ENCODE measurements at regions not wholly inside any gene's neighbourhood (a gene's known extent, or its start where the extent isn't known, plus 50 kb on each side); places are given as distances from the start of the nearest gene placed in this dataset.

DNA sequence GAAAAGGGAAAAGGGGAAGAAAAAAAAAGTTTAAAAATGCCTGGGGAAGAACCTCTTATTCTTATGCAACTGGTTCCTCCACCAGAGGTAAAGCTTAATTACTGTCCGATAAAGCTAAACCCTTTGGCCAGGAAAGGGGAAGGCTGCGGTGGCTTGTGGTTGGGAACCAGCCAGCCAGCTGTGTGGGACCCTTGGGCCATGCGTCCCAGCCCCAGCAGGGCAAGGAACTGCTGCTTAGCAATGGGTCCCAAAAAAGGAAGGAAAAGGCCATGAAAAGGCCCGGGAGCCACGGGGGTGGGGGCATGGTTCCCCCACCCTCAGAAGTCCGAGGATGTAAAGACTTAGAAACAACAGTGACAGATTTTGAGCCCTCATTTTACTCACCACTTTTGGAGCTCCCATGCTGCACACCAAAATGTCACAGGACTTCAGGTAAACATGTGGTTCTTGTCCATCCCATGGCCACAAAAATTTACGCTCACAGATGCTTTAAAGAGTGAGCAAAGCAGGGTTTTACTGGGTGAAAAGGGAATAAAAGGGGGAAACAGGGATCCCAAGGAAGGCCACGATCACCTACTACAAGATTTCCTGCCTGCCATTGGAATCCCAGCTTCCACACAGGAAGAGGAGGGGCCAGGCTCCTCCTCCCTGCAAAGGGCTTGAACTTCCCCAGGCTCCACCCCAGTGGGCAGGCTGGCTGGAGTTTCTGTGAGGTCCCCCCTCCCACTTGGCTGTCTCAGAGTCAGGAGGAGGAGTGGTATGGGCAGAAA lies 1234.7 kb upstream of the GJE1 start:
- peak; percentile 37 for DNase-seq (ENCODE audit: low read depth)
- H3K4me3 ChIP-seq (ENCODE audit: low read depth, low read length): peak overlapping the region; percentile 45
- TF ChIP-seq, protein P1, sequence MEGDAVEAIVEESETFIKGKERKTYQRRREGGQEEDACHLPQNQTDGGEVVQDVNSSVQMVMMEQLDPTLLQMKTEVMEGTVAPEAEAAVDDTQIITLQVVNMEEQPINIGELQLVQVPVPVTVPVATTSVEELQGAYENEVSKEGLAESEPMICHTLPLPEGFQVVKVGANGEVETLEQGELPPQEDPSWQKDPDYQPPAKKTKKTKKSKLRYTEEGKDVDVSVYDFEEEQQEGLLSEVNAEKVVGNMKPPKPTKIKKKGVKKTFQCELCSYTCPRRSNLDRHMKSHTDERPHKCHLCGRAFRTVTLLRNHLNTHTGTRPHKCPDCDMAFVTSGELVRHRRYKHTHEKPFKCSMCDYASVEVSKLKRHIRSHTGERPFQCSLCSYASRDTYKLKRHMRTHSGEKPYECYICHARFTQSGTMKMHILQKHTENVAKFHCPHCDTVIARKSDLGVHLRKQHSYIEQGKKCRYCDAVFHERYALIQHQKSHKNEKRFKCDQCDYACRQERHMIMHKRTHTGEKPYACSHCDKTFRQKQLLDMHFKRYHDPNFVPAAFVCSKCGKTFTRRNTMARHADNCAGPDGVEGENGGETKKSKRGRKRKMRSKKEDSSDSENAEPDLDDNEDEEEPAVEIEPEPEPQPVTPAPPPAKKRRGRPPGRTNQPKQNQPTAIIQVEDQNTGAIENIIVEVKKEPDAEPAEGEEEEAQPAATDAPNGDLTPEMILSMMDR (IDR thresholded peaks at IDR 0.05; ENCODE audit: insufficient read depth, low read depth, low read length, missing control alignments): no peak

DNA sequence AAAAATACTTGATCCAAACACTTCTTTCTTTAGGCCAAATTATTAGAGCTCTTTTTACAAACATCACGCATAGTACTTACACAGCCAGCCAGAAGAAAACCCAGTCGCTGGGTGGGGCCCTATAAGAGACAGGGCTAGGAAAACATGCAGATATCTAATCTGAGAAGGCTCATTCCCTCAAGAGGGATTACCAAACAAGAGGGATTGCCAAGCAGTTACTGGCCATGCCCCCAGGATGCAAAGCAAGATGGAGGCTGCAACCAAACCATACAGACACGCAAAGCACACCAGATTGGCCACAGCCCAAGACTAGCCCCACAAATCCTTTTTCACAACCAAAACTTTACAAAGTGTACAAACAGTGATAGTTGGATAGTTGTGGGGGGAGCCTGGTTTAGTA lies 1235.4 kb upstream of the GJE1 start:
- peak overlapping the region; percentile 45 for H3K4me3 ChIP-seq (ENCODE audit: low read depth, low read length)
- TF ChIP-seq, protein P1 (IDR thresholded peaks at IDR 0.05; ENCODE audit: insufficient read depth, low read depth, low read length, missing control alignments): no peak
- DNase-seq (ENCODE audit: low read depth): peak; percentile 16

DNA sequence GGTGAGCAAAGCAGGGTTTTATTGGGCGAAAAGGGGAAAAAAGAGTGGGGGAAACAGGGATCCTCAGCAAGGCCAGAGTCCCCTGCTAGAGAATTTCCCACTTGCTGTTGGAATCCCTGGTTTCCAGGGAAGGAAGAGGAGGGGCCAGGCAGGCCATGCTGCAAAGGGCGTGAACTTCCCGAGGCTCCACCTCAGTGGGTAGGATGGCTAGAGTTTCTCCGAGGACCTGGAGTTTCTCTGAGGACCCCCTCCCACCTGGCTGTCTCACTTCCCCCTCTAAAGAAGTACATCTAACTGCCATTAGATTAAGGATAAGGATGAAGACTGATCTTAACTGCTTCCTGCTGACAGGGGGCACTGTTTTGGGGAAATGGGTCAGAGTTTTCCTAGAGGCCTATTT lies 1239.3 kb upstream of the GJE1 start:
- no peak for DNase-seq (ENCODE audit: low read depth)
- TF ChIP-seq, protein P1 (IDR thresholded peaks at IDR 0.05; ENCODE audit: insufficient read depth, low read depth, low read length, missing control alignments): no peak

GRCh38 chr6:140879946-140880345 lies 1252.8 kb upstream of the GJE1 start:
- no peak overlapping the region for H3K4me3 ChIP-seq (ENCODE audit: low read depth, low read length)
- DNase-seq (ENCODE audit: low read depth): no peak
- TF ChIP-seq, protein P1 (IDR thresholded peaks at IDR 0.05; ENCODE audit: insufficient read depth, low read depth, low read length, missing control alignments): no peak

More for the DNA sequence above, 1239.3 kb upstream of the GJE1 start:
- H3K4me3 ChIP-seq (ENCODE audit: low read depth, low read length): no peak overlapping the region

- H3K4me3 ChIP-seq (ENCODE audit: low read depth, low read length): no peak overlapping the region
- TF ChIP-seq, protein P1 (IDR thresholded peaks at IDR 0.05; ENCODE audit: insufficient read depth, low read depth, low read length, missing control alignments): no peak
- DNase-seq (ENCODE audit: low read depth): no peak
Measured at GRCh38 chr6:140874066-140874465, 1258.7 kb upstream of the GJE1 start.

- H3K4me3 ChIP-seq (ENCODE audit: low read depth, low read length): no peak overlapping the region
- DNase-seq (ENCODE audit: low read depth): no peak
- TF ChIP-seq, protein P1 (IDR thresholded peaks at IDR 0.05; ENCODE audit: insufficient read depth, low read depth, low read length, missing control alignments): no peak
Measured at GRCh38 chr6:140872885-140873284, 1259.8 kb upstream of the GJE1 start.

GRCh38 chr6:140871911-140872310 lies 1260.8 kb upstream of the GJE1 start:
- TF ChIP-seq, protein P1 (IDR thresholded peaks at IDR 0.05; ENCODE audit: insufficient read depth, low read depth, low read length, missing control alignments): no peak
- DNase-seq (ENCODE audit: low read depth): no peak
- H3K4me3 ChIP-seq (ENCODE audit: low read depth, low read length): no peak overlapping the region

Data from GM12865 (cell line).